ENCODE measurements at regions not wholly inside any gene's neighbourhood (a gene's known extent, or its start where the extent isn't known, plus 50 kb on each side); places are given as distances from the start of the nearest gene placed in this dataset.

DNA sequence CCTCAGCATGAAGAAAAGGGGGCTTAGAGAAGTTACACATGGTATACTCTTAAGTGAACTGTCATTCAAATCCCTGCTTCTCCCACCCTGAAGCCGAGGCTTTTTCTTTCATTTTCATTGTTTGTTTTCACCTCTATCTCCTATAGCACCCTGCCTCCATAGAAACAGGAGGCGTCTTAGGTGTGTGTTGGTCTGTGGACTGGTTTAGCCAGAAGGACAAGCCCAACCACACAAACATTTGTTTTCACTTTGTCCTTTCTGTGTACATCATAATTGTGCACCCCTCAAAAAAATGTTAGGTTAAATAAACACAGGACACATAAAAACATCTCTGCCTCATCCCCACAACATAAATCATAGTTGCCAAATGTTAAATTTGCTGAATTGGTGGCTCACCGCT, 73.3 kb upstream of the UBE2E2 start:
- DNase-seq (ENCODE audit: low spot score), result no peak
- no peaks in the 10 kb centered on the region for H3K9me3 ChIP-seq (ENCODE audit: low read depth, low read length, poor library complexity, severe bottlenecking)
- H3K27me3 ChIP-seq (replicated peaks; ENCODE audit: insufficient read depth, low read depth, low read length, poor library complexity), result no peaks in the 10 kb centered on the region
- POLR2A ChIA-PET (ENCODE audit: low non-redundant PET), result no interaction called here
- no peak overlapping the region for H3K4me3 ChIP-seq (ENCODE audit: low read depth, low read length, poor library complexity, severe bottlenecking)
- intact Hi-C loops (cut with micrococcal nuclease; ENCODE audit: unreplicated experiment), result no loop called here
- no peaks in the 10 kb centered on the region for H3K36me3 ChIP-seq (ENCODE audit: insufficient read depth, low read length, poor library complexity, severe bottlenecking)
- H3K4me1 ChIP-seq (ENCODE audit: insufficient read depth, low read length, poor library complexity, severe bottlenecking), result no peaks in the 10 kb centered on the region
- TF ChIP-seq, protein P1, sequence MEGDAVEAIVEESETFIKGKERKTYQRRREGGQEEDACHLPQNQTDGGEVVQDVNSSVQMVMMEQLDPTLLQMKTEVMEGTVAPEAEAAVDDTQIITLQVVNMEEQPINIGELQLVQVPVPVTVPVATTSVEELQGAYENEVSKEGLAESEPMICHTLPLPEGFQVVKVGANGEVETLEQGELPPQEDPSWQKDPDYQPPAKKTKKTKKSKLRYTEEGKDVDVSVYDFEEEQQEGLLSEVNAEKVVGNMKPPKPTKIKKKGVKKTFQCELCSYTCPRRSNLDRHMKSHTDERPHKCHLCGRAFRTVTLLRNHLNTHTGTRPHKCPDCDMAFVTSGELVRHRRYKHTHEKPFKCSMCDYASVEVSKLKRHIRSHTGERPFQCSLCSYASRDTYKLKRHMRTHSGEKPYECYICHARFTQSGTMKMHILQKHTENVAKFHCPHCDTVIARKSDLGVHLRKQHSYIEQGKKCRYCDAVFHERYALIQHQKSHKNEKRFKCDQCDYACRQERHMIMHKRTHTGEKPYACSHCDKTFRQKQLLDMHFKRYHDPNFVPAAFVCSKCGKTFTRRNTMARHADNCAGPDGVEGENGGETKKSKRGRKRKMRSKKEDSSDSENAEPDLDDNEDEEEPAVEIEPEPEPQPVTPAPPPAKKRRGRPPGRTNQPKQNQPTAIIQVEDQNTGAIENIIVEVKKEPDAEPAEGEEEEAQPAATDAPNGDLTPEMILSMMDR (conservative IDR thresholded peaks at IDR 0.05; ENCODE audit: low read depth, low read length), result no peak
- no peak for TF ChIP-seq EZH2 (IDR thresholded peaks at IDR 0.05; ENCODE audit: borderline replicate concordance, low read depth, low read length, poor library complexity, severe bottlenecking)
- BruUV-seq (replicated peaks), result no TSS peak
- H3K27ac ChIP-seq (ENCODE audit: low read depth, low read length, poor library complexity, severe bottlenecking), result no peak overlapping the region
- CTCF ChIA-PET, result no interaction called here

DNA sequence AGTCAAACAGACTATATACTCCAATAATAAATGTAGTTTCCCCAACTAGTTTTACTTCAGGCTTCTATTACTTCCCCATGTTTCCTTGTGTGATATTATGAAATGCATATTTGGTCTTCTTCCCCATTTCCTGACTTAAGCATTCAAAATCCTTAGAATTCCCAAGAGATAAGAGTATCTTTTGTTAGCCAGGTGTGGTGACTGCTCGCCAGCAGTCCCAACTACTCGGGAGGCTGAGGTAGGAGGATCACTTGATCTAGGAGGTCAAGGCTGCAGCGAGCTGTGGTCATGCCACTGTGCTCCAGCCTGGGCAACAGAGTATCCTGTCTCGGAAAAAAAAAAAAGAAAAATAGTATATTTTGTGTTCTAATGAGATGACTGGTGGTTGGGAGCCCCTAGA, 72.7 kb upstream of the UBE2E2 start:
- intact Hi-C loops (cut with micrococcal nuclease; ENCODE audit: unreplicated experiment), result no loop called here
- no peak for TF ChIP-seq EZH2 (IDR thresholded peaks at IDR 0.05; ENCODE audit: borderline replicate concordance, low read depth, low read length, poor library complexity, severe bottlenecking)
- TF ChIP-seq, protein P1 (conservative IDR thresholded peaks at IDR 0.05; ENCODE audit: low read depth, low read length), result no peak
- no peak overlapping the region for H3K4me3 ChIP-seq (ENCODE audit: low read depth, low read length, poor library complexity, severe bottlenecking)
- no TSS peak for BruUV-seq (replicated peaks)
- no peaks in the 10 kb centered on the region for H3K36me3 ChIP-seq (ENCODE audit: insufficient read depth, low read length, poor library complexity, severe bottlenecking)
- CTCF ChIA-PET, result no interaction called here
- H3K27me3 ChIP-seq (replicated peaks; ENCODE audit: insufficient read depth, low read depth, low read length, poor library complexity), result no peaks in the 10 kb centered on the region
- POLR2A ChIA-PET (ENCODE audit: low non-redundant PET), result no interaction called here
- H3K9me3 ChIP-seq (ENCODE audit: low read depth, low read length, poor library complexity, severe bottlenecking), result no peaks in the 10 kb centered on the region
- DNase-seq (ENCODE audit: low spot score), result no peak
- no peak overlapping the region for H3K27ac ChIP-seq (ENCODE audit: low read depth, low read length, poor library complexity, severe bottlenecking)
- no peaks in the 10 kb centered on the region for H3K4me1 ChIP-seq (ENCODE audit: insufficient read depth, low read length, poor library complexity, severe bottlenecking)

DNA sequence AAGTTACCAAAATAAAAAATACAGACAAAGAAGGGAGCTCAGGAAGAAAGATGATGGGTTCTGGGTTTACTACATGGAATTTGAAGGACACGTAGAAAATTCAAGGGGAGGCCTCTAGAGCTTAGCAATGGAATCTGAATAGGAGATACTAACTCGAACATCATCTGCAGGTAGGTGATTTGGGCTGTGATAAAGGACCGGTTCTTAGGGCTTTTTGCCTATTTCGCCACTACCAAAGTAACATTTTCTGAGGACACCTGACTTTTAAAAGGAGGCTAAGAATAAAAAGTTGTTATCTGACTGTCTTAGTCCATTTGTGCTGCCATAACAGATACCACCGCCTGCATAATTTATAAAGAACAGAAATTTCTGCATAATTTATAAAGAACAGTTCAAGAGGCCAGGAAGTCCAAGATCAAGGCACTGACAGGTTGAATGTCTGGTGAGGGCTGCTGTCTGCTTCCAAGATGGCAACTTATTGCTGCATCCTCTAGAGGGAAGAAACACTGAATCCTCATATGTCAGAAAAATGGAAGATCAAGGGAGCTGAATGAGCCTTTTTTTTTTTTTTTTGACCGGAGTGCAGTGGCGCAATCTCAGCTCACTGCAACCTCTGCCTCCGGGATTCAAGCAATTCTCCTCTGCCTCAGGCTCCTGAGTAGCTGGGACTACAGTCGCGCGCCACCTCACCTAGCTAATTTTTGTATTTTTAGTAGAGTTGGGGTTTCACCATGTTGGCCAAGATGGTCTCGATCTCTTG, 67.9 kb upstream of the UBE2E2 start:
- no TSS peak for BruUV-seq (replicated peaks)
- intact Hi-C loops (cut with micrococcal nuclease; ENCODE audit: unreplicated experiment), result no loop called here
- Histone ChIP-seq H3K27ac (ENCODE audit: low read depth, low read length, poor library complexity, severe bottlenecking) (no peak overlapping the region), H3K4me1 (ENCODE audit: insufficient read depth, low read length, poor library complexity, severe bottlenecking) (no peaks in the 10 kb centered on the region), H3K9me3 (ENCODE audit: low read depth, low read length, poor library complexity, severe bottlenecking) (no peaks in the 10 kb centered on the region), H3K36me3 (ENCODE audit: insufficient read depth, low read length, poor library complexity, severe bottlenecking) (no peaks in the 10 kb centered on the region), H3K27me3 (replicated peaks; ENCODE audit: insufficient read depth, low read depth, low read length, poor library complexity) (no peaks in the 10 kb centered on the region), H3K4me3 (ENCODE audit: low read depth, low read length, poor library complexity, severe bottlenecking) (no peak overlapping the region)
- POLR2A ChIA-PET (ENCODE audit: low non-redundant PET), result no interaction called here
- TF ChIP-seq, protein P1 (conservative IDR thresholded peaks at IDR 0.05; ENCODE audit: low read depth, low read length), result no peak
- TF ChIP-seq EZH2 (IDR thresholded peaks at IDR 0.05; ENCODE audit: borderline replicate concordance, low read depth, low read length, poor library complexity, severe bottlenecking), result no peak
- CTCF ChIA-PET, result no interaction called here
- no peak for DNase-seq (ENCODE audit: low spot score)
